ENCODE measurements at regions not wholly inside any gene's neighbourhood (a gene's known extent, or its start where the extent isn't known, plus 50 kb on each side); places are given as distances from the start of the nearest gene placed in this dataset.
"Not testable (repeated sequence)": the region's sequence is repeated elsewhere in the genome, so short reads cannot be mapped to it uniquely, and the experiment has no call there.

DNA sequence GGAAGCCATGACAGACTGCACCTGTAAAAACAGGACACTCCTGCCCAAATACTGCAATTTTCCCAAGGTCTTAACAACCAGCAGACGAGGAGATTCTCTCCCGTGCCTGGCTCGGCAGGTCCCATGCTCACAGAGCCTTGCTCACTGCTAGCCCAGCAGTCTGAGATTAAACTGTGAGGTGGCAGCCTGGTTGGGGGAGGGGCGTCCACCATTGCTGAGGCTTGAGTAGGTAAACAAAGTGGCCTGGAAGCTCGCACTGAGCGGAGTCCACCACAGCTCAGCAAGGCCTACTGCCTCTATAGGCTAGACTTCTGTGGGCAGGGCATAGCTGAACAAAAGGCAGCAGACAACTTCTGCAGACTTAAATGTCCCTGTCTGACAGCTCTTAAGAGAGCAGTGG is 80.3 kb downstream of the ANXA5 start:
- H3K4me3 ChIP-seq (ENCODE audit: low read depth, low read length); H3K27ac ChIP-seq (ENCODE audit: low read depth, low read length); CTCF ChIA-PET; H3K9me3 ChIP-seq (ENCODE audit: control insufficient read depth, insufficient read depth, low read length); H3K27me3 ChIP-seq (ENCODE audit: control insufficient read depth, insufficient read depth, low read length); POLR2A ChIA-PET; DNase-seq (ENCODE audit: low read depth, low spot score): not testable (repeated sequence)

DNA sequence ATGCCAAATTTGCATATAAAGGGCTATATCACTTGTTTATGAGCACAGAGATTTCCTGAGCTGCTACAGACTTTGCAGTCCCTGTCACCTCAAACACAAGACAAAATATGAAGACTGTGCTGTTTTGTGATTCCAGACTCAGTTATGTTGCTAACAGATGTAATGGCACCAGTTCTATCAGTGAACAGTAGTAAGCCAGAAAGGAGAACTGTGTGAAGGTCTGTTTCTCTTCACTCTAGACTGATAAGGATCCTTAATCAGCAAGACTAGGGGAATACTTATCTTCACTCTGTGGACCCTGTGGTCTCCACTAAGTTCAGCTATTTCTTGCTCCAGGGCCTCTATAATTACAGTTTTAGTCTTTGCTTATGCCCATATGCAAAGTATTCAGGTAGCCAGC is 82.7 kb downstream of the ANXA5 start:
- Histone ChIP-seq H3K27me3 (ENCODE audit: control insufficient read depth, insufficient read depth, low read length) (peaks cover 7% of the 10 kb centered on the region), H3K27ac (ENCODE audit: low read depth, low read length) (no peak overlapping the region), H3K4me3 (ENCODE audit: low read depth, low read length) (no peak overlapping the region), H3K9me3 (ENCODE audit: control insufficient read depth, insufficient read depth, low read length) (no peaks in the 10 kb centered on the region)
- CTCF ChIA-PET, result no interaction called here
- no peak for DNase-seq (ENCODE audit: low read depth, low spot score)
- TF ChIP-seq, protein P1, sequence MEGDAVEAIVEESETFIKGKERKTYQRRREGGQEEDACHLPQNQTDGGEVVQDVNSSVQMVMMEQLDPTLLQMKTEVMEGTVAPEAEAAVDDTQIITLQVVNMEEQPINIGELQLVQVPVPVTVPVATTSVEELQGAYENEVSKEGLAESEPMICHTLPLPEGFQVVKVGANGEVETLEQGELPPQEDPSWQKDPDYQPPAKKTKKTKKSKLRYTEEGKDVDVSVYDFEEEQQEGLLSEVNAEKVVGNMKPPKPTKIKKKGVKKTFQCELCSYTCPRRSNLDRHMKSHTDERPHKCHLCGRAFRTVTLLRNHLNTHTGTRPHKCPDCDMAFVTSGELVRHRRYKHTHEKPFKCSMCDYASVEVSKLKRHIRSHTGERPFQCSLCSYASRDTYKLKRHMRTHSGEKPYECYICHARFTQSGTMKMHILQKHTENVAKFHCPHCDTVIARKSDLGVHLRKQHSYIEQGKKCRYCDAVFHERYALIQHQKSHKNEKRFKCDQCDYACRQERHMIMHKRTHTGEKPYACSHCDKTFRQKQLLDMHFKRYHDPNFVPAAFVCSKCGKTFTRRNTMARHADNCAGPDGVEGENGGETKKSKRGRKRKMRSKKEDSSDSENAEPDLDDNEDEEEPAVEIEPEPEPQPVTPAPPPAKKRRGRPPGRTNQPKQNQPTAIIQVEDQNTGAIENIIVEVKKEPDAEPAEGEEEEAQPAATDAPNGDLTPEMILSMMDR (IDR thresholded peaks at IDR 0.05; ENCODE audit: low read depth, low read length), result no peak
- POLR2A ChIA-PET, result no interaction called here

DNA sequence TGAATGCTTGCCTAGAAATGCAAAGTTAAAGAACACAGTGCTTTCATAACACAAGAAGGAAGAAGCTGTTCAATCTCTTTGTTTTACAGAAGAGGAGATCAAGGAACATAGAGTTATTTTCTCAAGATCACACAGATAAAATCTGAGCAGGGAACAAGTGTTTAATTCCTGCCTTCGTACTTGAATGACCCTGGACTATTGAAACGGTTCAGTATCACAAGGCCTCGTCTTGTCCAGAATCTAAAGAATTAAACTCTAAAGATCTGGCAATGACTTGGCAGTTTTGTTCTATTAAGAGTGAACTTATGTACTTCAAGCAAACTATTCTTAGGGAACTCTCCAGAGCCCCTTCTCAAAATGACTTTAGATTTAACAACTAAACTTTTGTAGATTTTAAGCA is 97.7 kb downstream of the ANXA5 start:
- H3K27me3 ChIP-seq (ENCODE audit: control insufficient read depth, insufficient read depth, low read length), result no peaks in the 10 kb centered on the region
- TF ChIP-seq, protein P1 (IDR thresholded peaks at IDR 0.05; ENCODE audit: low read depth, low read length), result no peak
- ChIA-PET CTCF (no interaction called here), POLR2A (no interaction called here)
- no peak overlapping the region for H3K4me3 ChIP-seq (ENCODE audit: low read depth, low read length)
- H3K9me3 ChIP-seq (ENCODE audit: control insufficient read depth, insufficient read depth, low read length), result no peaks in the 10 kb centered on the region
- no peak overlapping the region for H3K27ac ChIP-seq (ENCODE audit: low read depth, low read length)
- DNase-seq (ENCODE audit: low read depth, low spot score), result no peak

GRCh38 chr4:121597346-121597934 is 99.3 kb downstream of the ANXA5 start:
- Histone ChIP-seq H3K9me3 (ENCODE audit: control insufficient read depth, insufficient read depth, low read length) (no peaks in the 10 kb centered on the region), H3K27me3 (ENCODE audit: control insufficient read depth, insufficient read depth, low read length) (no peaks in the 10 kb centered on the region), H3K4me3 (ENCODE audit: low read depth, low read length) (no peak overlapping the region), H3K27ac (ENCODE audit: low read depth, low read length) (no peak overlapping the region)
- DNase-seq (ENCODE audit: low read depth, low spot score), result no peak
- CTCF ChIA-PET, result no interaction called here
- POLR2A ChIA-PET, result no interaction called here
- TF ChIP-seq, protein P1 (IDR thresholded peaks at IDR 0.05; ENCODE audit: low read depth, low read length), result no peak

GRCh38 chr4:121594796-121595526 is 101.8 kb downstream of the ANXA5 start:
- Histone ChIP-seq H3K4me3 (ENCODE audit: low read depth, low read length) (no peak overlapping the region), H3K9me3 (ENCODE audit: control insufficient read depth, insufficient read depth, low read length) (no peaks in the 10 kb centered on the region), H3K27me3 (ENCODE audit: control insufficient read depth, insufficient read depth, low read length) (no peaks in the 10 kb centered on the region), H3K27ac (ENCODE audit: low read depth, low read length) (no peak overlapping the region)
- ChIA-PET POLR2A (no interaction called here), CTCF (no interaction called here)
- no peak for DNase-seq (ENCODE audit: low read depth, low spot score)
- TF ChIP-seq, protein P1 (IDR thresholded peaks at IDR 0.05; ENCODE audit: low read depth, low read length), result no peak

All from AG04450 (cell line).